ENCODE measurements at regions not wholly inside any gene's neighbourhood (a gene's known extent, or its start where the extent isn't known, plus 50 kb on each side); places are given as distances from the start of the nearest gene placed in this dataset.

DNA sequence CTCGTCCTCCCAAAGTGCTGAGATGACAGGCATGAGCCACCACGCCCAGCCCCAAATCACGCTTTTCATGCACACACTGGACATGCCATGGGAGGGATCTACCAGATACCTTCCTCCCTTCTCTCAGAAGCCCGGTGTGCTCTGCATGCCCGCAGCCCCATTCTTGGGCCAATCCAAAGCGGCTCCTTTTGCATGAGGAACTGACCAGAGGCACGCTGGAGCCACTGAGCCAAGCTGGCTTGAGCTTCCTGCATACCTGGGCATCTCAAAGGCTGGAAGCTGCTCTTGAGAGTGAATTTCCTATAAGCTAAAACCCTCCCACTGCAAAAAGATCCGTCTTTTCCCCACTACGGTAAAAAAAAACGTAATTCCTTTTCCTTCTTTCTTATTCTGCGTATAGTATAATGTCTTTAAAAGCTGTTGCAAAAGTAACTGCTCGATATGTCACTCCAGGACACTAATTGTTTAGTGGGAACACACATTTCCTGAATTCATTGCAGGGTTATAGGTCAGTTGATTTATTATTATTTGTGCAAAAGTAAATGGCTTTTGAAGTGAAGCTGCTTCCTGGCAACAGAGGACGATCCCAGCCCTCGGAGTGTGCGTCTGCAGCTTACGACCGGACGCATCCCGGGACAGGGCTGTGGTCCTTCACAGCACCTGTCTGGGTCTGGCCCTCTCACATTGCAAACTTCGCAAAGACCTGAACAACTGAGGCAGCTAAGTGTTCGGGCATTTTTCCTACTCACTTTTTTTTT lies 61.8 kb upstream of the ETS2 start:
- Histone ChIP-seq H3K9me3 (replicated peaks; ENCODE audit: low read length) (no peaks in the 10 kb centered on the region), H3K9ac (ENCODE audit: low read depth, low read length) (no peak overlapping the region), H3K4me1 (ENCODE audit: control insufficient read depth, insufficient read depth, low read length) (no peaks in the 10 kb centered on the region), H3K4me2 (ENCODE audit: low read length) (no peak overlapping the region), H3K36me3 (ENCODE audit: insufficient read depth, low read length) (no peaks in the 10 kb centered on the region), H3K27me3 (ENCODE audit: control insufficient read depth, insufficient read depth, low read length) (peaks cover 31% of the 10 kb centered on the region), H3K4me3 (ENCODE audit: low read length) (no peak overlapping the region)

DNA sequence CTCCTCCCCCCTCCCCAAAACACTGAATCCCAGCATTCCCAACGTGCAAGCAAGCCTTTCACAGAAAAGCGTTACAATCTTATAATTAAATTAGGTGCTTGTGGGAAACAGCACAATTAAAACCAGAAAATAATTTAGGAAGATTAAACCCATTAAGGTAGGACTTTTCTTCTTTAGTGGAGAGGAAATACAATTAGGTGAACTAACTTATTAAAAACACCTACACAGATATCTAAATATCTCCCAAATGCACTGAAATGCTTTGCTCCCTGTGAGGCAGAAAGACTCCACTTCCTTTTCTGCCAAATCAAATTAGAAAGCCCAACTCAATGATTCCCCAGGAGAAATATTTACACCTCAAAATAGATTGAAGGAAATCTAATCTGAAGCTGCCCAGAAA lies 60.9 kb upstream of the ETS2 start:
- H3K4me3 ChIP-seq (ENCODE audit: low read length), result no peak overlapping the region
- no peaks in the 10 kb centered on the region for H3K36me3 ChIP-seq (ENCODE audit: insufficient read depth, low read length)
- no peaks in the 10 kb centered on the region for H3K4me1 ChIP-seq (ENCODE audit: control insufficient read depth, insufficient read depth, low read length)
- H3K27me3 ChIP-seq (ENCODE audit: control insufficient read depth, insufficient read depth, low read length), result peaks cover 31% of the 10 kb centered on the region
- no peaks in the 10 kb centered on the region for H3K9me3 ChIP-seq (replicated peaks; ENCODE audit: low read length)
- no peak overlapping the region for H3K9ac ChIP-seq (ENCODE audit: low read depth, low read length)
- H3K4me2 ChIP-seq (ENCODE audit: low read length), result no peak overlapping the region

DNA sequence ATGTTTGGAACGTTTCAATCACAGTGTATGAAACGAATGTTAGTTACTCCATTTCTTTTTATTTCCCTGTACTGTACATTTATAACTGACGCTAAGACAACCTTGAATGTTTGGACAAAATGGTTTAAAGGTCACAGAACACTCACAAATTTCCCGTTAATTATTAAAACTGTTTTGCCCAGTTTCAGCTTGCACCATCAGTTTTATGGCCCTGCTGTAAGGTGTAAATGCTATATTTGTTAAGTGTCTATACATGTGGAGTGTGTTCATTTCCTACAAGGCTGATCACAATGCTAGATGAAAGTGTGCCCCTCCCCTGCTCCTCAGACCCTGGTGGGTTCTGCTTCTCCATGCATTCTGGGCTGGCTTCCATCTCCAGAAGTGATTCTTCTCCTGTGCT lies 57.9 kb upstream of the ETS2 start:
- peaks cover 20% of the 10 kb centered on the region for H3K27me3 ChIP-seq (ENCODE audit: control insufficient read depth, insufficient read depth, low read length)
- no peak overlapping the region for H3K4me2 ChIP-seq (ENCODE audit: low read length)
- H3K9me3 ChIP-seq (replicated peaks; ENCODE audit: low read length), result no peaks in the 10 kb centered on the region
- no peaks in the 10 kb centered on the region for H3K36me3 ChIP-seq (ENCODE audit: insufficient read depth, low read length)
- no peak overlapping the region for H3K9ac ChIP-seq (ENCODE audit: low read depth, low read length)
- H3K4me1 ChIP-seq (ENCODE audit: control insufficient read depth, insufficient read depth, low read length), result peaks cover under 1% of the 10 kb centered on the region
- no peak overlapping the region for H3K4me3 ChIP-seq (ENCODE audit: low read length)

DNA sequence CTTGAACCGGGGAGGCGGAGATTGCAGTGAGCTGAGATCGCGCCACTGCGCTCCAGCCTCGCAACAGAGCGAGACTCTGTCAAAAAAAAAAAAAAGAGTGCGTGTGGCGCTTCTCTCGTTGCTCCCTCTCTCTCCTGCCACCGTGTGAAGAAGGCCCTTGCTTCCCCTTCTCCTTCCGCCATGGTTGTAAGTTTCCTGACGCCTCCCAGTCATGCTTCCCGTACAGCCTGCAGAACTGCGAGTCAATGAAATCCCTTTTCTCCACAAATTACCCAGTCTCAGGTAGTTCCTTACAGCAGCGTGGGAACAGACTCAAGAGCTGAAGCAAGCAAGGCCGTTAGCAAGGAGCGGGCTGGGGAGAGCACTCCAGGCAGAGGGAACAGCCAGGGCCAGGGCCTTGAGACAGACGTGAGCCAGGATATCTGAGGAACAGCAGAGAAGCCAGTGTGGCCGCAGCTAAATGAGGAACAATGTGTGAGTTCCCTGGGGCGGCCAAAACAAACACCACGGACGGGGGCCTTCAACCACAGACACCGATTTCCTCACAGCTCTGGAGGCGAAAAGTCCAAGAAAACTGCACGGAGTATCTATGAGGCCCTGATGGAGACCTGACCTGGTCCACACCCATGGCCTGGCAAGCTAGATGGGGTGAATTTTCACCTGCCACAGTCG lies 54.2 kb upstream of the ETS2 start:
- Histone ChIP-seq H3K36me3 (ENCODE audit: insufficient read depth, low read length) (no peaks in the 10 kb centered on the region), H3K4me2 (ENCODE audit: low read length) (no peak overlapping the region), H3K9ac (ENCODE audit: low read depth, low read length) (no peak overlapping the region), H3K9me3 (replicated peaks; ENCODE audit: low read length) (no peaks in the 10 kb centered on the region), H3K27me3 (ENCODE audit: control insufficient read depth, insufficient read depth, low read length) (no peaks in the 10 kb centered on the region), H3K4me3 (ENCODE audit: low read length) (no peak overlapping the region), H3K4me1 (ENCODE audit: control insufficient read depth, insufficient read depth, low read length) (peaks cover 21% of the 10 kb centered on the region)

DNA sequence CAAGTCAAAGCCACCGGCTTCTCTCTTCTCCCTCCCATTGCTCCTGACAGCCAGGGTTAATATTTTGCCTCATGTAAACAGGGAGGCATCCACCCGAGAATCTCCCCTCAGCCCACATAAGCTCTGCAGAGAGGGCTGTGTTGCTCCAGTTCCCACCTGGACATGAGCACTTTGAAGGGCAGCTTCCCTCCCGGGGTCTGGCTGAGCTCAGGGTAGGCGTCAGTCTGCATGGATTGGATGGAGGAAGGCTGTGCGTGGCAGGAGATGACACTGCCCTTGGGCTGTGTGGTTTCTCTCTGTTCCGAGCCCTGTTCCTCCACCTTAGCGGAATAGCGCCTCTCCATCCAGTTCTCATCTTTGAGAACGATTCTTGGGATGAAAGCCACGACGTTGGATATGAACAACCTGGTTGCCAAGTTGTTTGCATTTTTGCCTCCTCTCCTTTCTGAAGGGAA lies 53.7 kb upstream of the ETS2 start:
- Histone ChIP-seq H3K27me3 (ENCODE audit: control insufficient read depth, insufficient read depth, low read length) (no peaks in the 10 kb centered on the region), H3K9ac (ENCODE audit: low read depth, low read length) (no peak overlapping the region), H3K4me2 (ENCODE audit: low read length) (no peak overlapping the region), H3K4me1 (ENCODE audit: control insufficient read depth, insufficient read depth, low read length) (peaks cover 27% of the 10 kb centered on the region), H3K9me3 (replicated peaks; ENCODE audit: low read length) (no peaks in the 10 kb centered on the region), H3K4me3 (ENCODE audit: low read length) (no peak overlapping the region), H3K36me3 (ENCODE audit: insufficient read depth, low read length) (no peaks in the 10 kb centered on the region)

DNA sequence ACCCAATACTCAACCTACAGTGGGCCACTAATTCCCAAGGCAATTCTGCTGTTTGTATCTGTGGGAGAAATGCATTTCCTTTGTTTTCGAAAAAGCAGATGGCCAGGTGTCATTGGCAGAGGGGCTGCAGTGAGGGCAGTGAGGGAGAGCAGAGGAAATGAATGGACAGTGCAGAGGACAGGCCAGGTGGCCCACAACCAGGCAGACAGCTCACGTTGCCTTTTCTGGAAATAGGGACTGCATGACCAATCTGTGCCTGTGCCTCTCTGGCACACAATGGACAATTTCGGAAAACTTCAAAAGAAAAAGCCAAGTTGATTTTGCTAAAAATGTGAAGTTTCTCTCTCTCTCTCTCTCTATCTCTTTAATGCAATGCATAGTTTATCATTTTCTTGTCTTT lies 52.6 kb upstream of the ETS2 start:
- Histone ChIP-seq H3K36me3 (ENCODE audit: insufficient read depth, low read length) (no peaks in the 10 kb centered on the region), H3K4me2 (ENCODE audit: low read length) (no peak overlapping the region), H3K9ac (ENCODE audit: low read depth, low read length) (no peak overlapping the region), H3K27me3 (ENCODE audit: control insufficient read depth, insufficient read depth, low read length) (no peaks in the 10 kb centered on the region), H3K9me3 (replicated peaks; ENCODE audit: low read length) (no peaks in the 10 kb centered on the region), H3K4me1 (ENCODE audit: control insufficient read depth, insufficient read depth, low read length) (peaks cover 29% of the 10 kb centered on the region), H3K4me3 (ENCODE audit: low read length) (no peak overlapping the region)

DNA sequence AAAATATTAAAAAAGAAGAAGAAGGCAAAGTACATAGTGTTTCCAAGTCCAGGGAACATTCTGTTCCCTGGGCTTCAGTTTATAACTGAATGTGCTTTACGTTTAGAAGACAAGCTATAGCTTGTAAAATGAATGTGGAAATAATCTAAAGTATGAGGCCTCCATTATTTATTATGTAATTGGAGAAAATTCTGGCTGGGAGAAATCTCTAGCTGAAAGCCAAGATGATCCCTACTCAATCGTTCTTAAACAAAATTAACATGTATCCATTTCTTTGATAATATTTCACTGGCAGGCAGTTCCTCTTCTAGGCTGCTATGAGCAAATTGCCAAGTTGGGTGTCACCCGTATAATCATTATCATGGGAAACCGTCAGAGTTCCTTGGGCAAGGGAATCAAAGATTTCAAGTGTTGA lies 52.2 kb upstream of the ETS2 start:
- Histone ChIP-seq H3K36me3 (ENCODE audit: insufficient read depth, low read length) (no peaks in the 10 kb centered on the region), H3K9me3 (replicated peaks; ENCODE audit: low read length) (no peaks in the 10 kb centered on the region), H3K4me2 (ENCODE audit: low read length) (no peak overlapping the region), H3K4me1 (ENCODE audit: control insufficient read depth, insufficient read depth, low read length) (peaks cover 29% of the 10 kb centered on the region), H3K27me3 (ENCODE audit: control insufficient read depth, insufficient read depth, low read length) (no peaks in the 10 kb centered on the region), H3K9ac (ENCODE audit: low read depth, low read length) (no peak overlapping the region), H3K4me3 (ENCODE audit: low read length) (no peak overlapping the region)
